H1 (cell line): ENCODE measurements at regions not wholly inside any gene's neighbourhood (a gene's known extent, or its start where the extent isn't known, plus 50 kb on each side); places are given as distances from the start of the nearest gene placed in this dataset.

Experiments
- CTCF ChIA-PET: fragments of 300-600 bp; sonication (Branson Sonifier 250); formaldehyde crosslinking; loops from one replicate; lab custom pipeline; 2021; ENCODE audit not compliant: partially characterized antibody; lab: Charles Lee
- POLR2A ChIA-PET: fragments of 300-600 bp; sonication (Branson Sonifier 250); formaldehyde crosslinking; loops from one replicate; lab custom pipeline; 2021; ENCODE audit warnings: inconsistent platforms; ENCODE audit not compliant: partially characterized antibody; lab: Charles Lee
- DNase-seq, 2 experiments: peaks; one replicate each; pipeline versions ENCODE4 v3.0.0 to v3.0.0-alpha.2; 2010 to 2022; ENCODE audit warnings: low spot score in 2 of 2, low read depth in 1 of 2, mixed read lengths in 1 of 2
- FAIRE-seq: peaks from 2 replicates; lab custom pipeline; 2011; peaks lifted over from hg19 to GRCh38; lab: Jason Lieb, UNC
- H2AFZ ChIP-seq: 2 replicates; pipeline ENCODE4 v1.8.1; 2012; ENCODE audit warnings: low read length, inconsistent platforms
- H2AK5ac ChIP-seq: 2 replicates; pipeline ENCODE4 v1.6.1; 2013; ENCODE audit warnings: low read depth, low read length
- H2BK120ac ChIP-seq: replicated peaks from 2 replicates; pipeline ENCODE3; 2013; ENCODE audit warnings: low read depth, low read length, inconsistent platforms
- H2BK12ac ChIP-seq: 2 replicates; pipeline ENCODE4 v1.6.1; 2013; ENCODE audit warnings: low read depth, low read length
- H2BK15ac ChIP-seq: 2 replicates; pipeline ENCODE4 v1.6.1; 2013; ENCODE audit warnings: low read length
- H2BK20ac ChIP-seq: 2 replicates; pipeline ENCODE4 v1.6.1; 2013; ENCODE audit warnings: low read length
- H2BK5ac ChIP-seq: 2 replicates; pipeline ENCODE4 v1.6.1; 2013; ENCODE audit warnings: low read depth, low read length
- H3K14ac ChIP-seq: 2 replicates; pipeline ENCODE4 v1.6.1; 2013; ENCODE audit warnings: inconsistent platforms; ENCODE audit not compliant: insufficient read length
- H3K18ac ChIP-seq: 2 replicates; pipeline ENCODE4 v1.6.1; 2013; ENCODE audit warnings: low read length; ENCODE audit errors: extremely low read depth
- H3K23ac ChIP-seq: 2 replicates; pipeline ENCODE4 v1.6.1; 2013; ENCODE audit warnings: inconsistent platforms; ENCODE audit not compliant: insufficient read length
- H3K23me2 ChIP-seq: 2 replicates; pipeline ENCODE4 v1.6.1; 2013; ENCODE audit warnings: low read depth, low read length
- H3K27ac ChIP-seq: 2 replicates; pipeline ENCODE4 v1.6.1; 2011; ENCODE audit warnings: low read depth, low read length, inconsistent platforms
- H3K27me3 ChIP-seq, 4 experiments: replicated peaks in 1 of 4; 1 replicate in 1 of 4; 2 replicates in 3 of 4; pipeline versions ENCODE4 v1.6.1 to v1.8.1; 2011 to 2013; ENCODE audit warnings: low read length in 3 of 4, mild to moderate bottlenecking in 3 of 4, inconsistent platforms in 2 of 4, mixed read lengths in 2 of 4, moderate library complexity in 1 of 4; ENCODE audit not compliant: control insufficient read depth in 3 of 4, insufficient read depth in 3 of 4; ENCODE audit errors: extremely low read depth in 1 of 4
- H3K36me3 ChIP-seq, 4 experiments: 2 replicates each; pipeline versions ENCODE4 v1.6.1 to v1.8.1; 2011 to 2013; ENCODE audit warnings: mild to moderate bottlenecking in 4 of 4, low read length in 3 of 4, moderate library complexity in 2 of 4, control low read depth in 1 of 4, inconsistent platforms in 1 of 4; ENCODE audit not compliant: insufficient read depth in 4 of 4, control insufficient read depth in 2 of 4
- H3K4ac ChIP-seq: replicated peaks from 2 replicates; pipeline ENCODE3; 2013; ENCODE audit warnings: low read length, low read depth, mixed read lengths, inconsistent platforms; ENCODE audit not compliant: insufficient read length
- H3K4me1 ChIP-seq, 4 experiments: replicated peaks in 1 of 4; 1 replicate in 1 of 4; 2 replicates in 3 of 4; pipeline versions ENCODE4 v1.6.1 to v1.8.1; 2011 to 2013; ENCODE audit warnings: low read length in 3 of 4, inconsistent platforms in 2 of 4, mixed read lengths in 1 of 4; ENCODE audit not compliant: insufficient read depth in 4 of 4, control insufficient read depth in 3 of 4
- H3K4me2 ChIP-seq, 2 experiments: 2 replicates each; pipeline versions ENCODE4 v1.6.1 to v1.8.1; 2011 to 2013; ENCODE audit warnings: low read depth in 2 of 2, low read length in 2 of 2, control low read depth in 1 of 2, inconsistent platforms in 1 of 2, mild to moderate bottlenecking in 1 of 2; ENCODE audit not compliant: insufficient read depth in 1 of 2
- H3K4me3 ChIP-seq, 4 experiments: fragments of 200-600, 300-600 bp in 1 of 4; sonication (generic), shearing (Covaris generic), sonication (Bioruptor Twin) in 1 of 4; 2 replicates each; pipeline versions ENCODE4 v1.5.1 to v1.8.1; 2011 to 2016; ENCODE audit warnings: low read length in 4 of 4, low read depth in 3 of 4, control low read depth in 2 of 4, inconsistent platforms in 2 of 4, mild to moderate bottlenecking in 2 of 4, mixed read lengths in 1 of 4, moderate library complexity in 1 of 4; ENCODE audit not compliant: insufficient read depth in 2 of 4; ENCODE audit errors: extremely low read depth in 1 of 4
- H3K56ac ChIP-seq: replicated peaks from 2 replicates; pipeline ENCODE3; 2013; ENCODE audit warnings: low read depth, mild to moderate bottlenecking, mixed read lengths, low read length, inconsistent platforms; ENCODE audit not compliant: insufficient read length
- H3K79me1 ChIP-seq: 2 replicates; pipeline ENCODE4 v1.6.1; 2013; ENCODE audit warnings: low read depth, low read length, control low read depth
- H3K79me2 ChIP-seq, 2 experiments: 2 replicates each; pipeline versions ENCODE4 v1.6.1 to v1.8.1; 2012 to 2013; ENCODE audit warnings: low read length in 2 of 2, mild to moderate bottlenecking in 2 of 2, inconsistent platforms in 1 of 2; ENCODE audit not compliant: insufficient read depth in 2 of 2, control insufficient read depth in 1 of 2
- H3K9ac ChIP-seq, 4 experiments: replicated peaks in 1 of 4; 1 replicate in 1 of 4; 2 replicates in 3 of 4; pipeline versions ENCODE4 v1.6.1 to v1.8.1; 2011 to 2013; ENCODE audit warnings: low read depth in 3 of 4, low read length in 3 of 4, control low read depth in 2 of 4, mild to moderate bottlenecking in 2 of 4, moderate library complexity in 2 of 4, inconsistent platforms in 1 of 4; ENCODE audit errors: extremely low read depth in 1 of 4
- H3K9me3 ChIP-seq, 2 experiments: 2 replicates each; pipeline versions ENCODE4 v1.6.1 to v1.8.1; 2012 to 2013; ENCODE audit warnings: mild to moderate bottlenecking in 2 of 2, moderate library complexity in 2 of 2, control low read depth in 1 of 2, inconsistent platforms in 1 of 2, low read depth in 1 of 2, low read length in 1 of 2, mixed read lengths in 1 of 2; ENCODE audit not compliant: insufficient read depth in 2 of 2
- H4K20me1 ChIP-seq, 2 experiments: replicated peaks in 1 of 2; 2 replicates each; pipeline versions ENCODE3 to v1.8.1; 2011 to 2013; ENCODE audit warnings: inconsistent platforms in 2 of 2, low read length in 2 of 2, mild to moderate bottlenecking in 1 of 2; ENCODE audit not compliant: insufficient read depth in 2 of 2, control insufficient read depth in 1 of 2
- H4K5ac ChIP-seq: 2 replicates; pipeline ENCODE4 v1.6.1; 2013; ENCODE audit warnings: low read length, low read depth, mixed read lengths, inconsistent platforms; ENCODE audit not compliant: insufficient read length
- H4K8ac ChIP-seq: 2 replicates; pipeline ENCODE4 v1.8.0; 2013; ENCODE audit warnings: mild to moderate bottlenecking, moderate library complexity, low read length, inconsistent platforms; ENCODE audit not compliant: insufficient read depth; ENCODE audit errors: extremely low read depth
- H4K91ac ChIP-seq: replicated peaks from 2 replicates; pipeline ENCODE3; 2013; ENCODE audit warnings: low read length, mixed read lengths, inconsistent platforms; ENCODE audit not compliant: insufficient read length
- KDM5A ChIP-seq: fragments of 200-600 bp; IDR thresholded peaks from 2 replicates; pipeline ENCODE4 v1.7.1; 2012; ENCODE audit warnings: mild to moderate bottlenecking, low read length, inconsistent platforms, mixed read lengths
- MAX ChIP-seq: IDR thresholded peaks from 2 replicates; pipeline ENCODE4 v1.6.1; 2012; ENCODE audit warnings: inconsistent platforms
- RAD21 ChIP-seq, 2 experiments: IDR thresholded peaks in 1 of 2; conservative IDR thresholded peaks in 1 of 2; 2 replicates each; pipeline ENCODE4 v1.6.1; 2011; ENCODE audit warnings: low read depth in 2 of 2, low read length in 2 of 2, improper control_type of control experiment in 1 of 2, inconsistent platforms in 1 of 2, mild to moderate bottlenecking in 1 of 2, moderate library complexity in 1 of 2
- SIX5 ChIP-seq: IDR thresholded peaks from 2 replicates; pipeline ENCODE4 v1.6.1; 2011; ENCODE audit warnings: mild to moderate bottlenecking, low read depth, low read length
- WGBS, 2 experiments: shearing (Covaris generic) in 1 of 2; methylation state at CpG; one replicate each; pipeline versions ENCODE4 v1.1.6 to v1.1.7; 2013 to 2015; ENCODE audit warnings: low lambda C conversion rate in 2 of 2, mixed read lengths in 2 of 2, inconsistent platforms in 1 of 2, low coverage in 1 of 2, missing lambda C conversion rate in 1 of 2; ENCODE audit not compliant: insufficient replicate concordance in 2 of 2, insufficient coverage in 1 of 2, insufficient read length in 1 of 2; ENCODE audit errors: extremely low coverage in 1 of 2, missing lambda C conversion rate in 1 of 2; 5-methylcytosine and 5-hydroxymethylcytosine counted together

DNA sequence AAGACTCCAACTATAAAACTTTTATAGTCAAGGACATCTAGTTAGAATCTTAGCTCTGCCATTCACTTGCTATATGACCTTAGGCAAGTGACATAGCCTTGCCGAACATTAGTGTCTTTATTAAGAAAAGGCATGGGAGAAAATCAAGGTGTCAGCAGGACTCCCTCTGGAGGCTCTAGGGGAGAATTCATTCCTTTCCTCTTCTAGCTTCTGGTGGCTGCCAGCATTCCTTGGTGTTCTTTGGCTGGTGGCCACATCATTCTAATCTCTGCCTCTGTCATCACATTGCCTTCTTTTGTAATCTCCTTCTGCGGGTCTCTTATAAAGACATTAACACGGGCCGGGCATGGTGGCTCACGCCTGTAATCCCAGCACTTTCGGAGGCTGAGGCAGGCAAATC lies 99.8 kb downstream of the PPP1R2C start:
- Histone ChIP-seq H3K79me1 (no peaks in the 10 kb centered on the region), H3K23me2 (no peaks in the 10 kb centered on the region), H2BK5ac (no peak overlapping the region), H3K27ac (no peak overlapping the region), H3K9ac (no peak overlapping the region), H3K4me2 (no peak overlapping the region), H4K20me1 (no peaks in the 10 kb centered on the region), H3K56ac (no peak overlapping the region), H3K4me1 (peaks cover 0 to 4% (median 1%) of the 10 kb centered on the region in 4 experiments; a peak in 3 of 7 replicates), H2AK5ac (no peak overlapping the region), H3K4me3 (no peak overlapping the region), H3K18ac (no peak overlapping the region), H3K79me2 (no peaks in the 10 kb centered on the region), H4K91ac (no peak overlapping the region), H3K9me3 (no peaks in the 10 kb centered on the region), H2BK120ac (no peak overlapping the region), H4K8ac (no peak overlapping the region), H3K23ac (no peak overlapping the region), H2AFZ (no peak overlapping the region), H4K5ac (no peak overlapping the region), H2BK12ac (no peak overlapping the region), H3K4ac (no peak overlapping the region), H2BK20ac (no peak overlapping the region), H3K14ac (no peak overlapping the region), H3K27me3 (no peaks in the 10 kb centered on the region), H3K36me3 (no peaks in the 10 kb centered on the region), H2BK15ac (no peak overlapping the region)
- no peak for DNase-seq
- ChIA-PET POLR2A (no interaction called here), CTCF (interaction anchor here (0.6 kb wide), 1 partner anchor 63 kb away, joined by 3 read pairs; no protein-coding TSS in a partner anchor)
- whole genome bisulfite sequencing, 2 experiments: 98% methylated on average over 5 of the region's 6 CpGs; no CpG with 5 or more reads in 1 of the 2 experiments
- TF ChIP-seq KDM5A (no peak), SIX5 (no peak), MAX (no peak), RAD21 (IDR thresholded peaks at IDR 0.05 in 1 of 2, conservative IDR thresholded peaks at IDR 0.05 in 1 of 2; ENCODE audit: low read depth in 2 of 2, low read length in 2 of 2) (peak in 1 of 2 experiments; percentile 24; a peak in 1 of 4 replicates)
- no peak for FAIRE-seq
